A673 (cell line): ENCODE measurements at regions not wholly inside any gene's neighbourhood (a gene's known extent, or its start where the extent isn't known, plus 50 kb on each side); places are given as distances from the start of the nearest gene placed in this dataset.
"Not testable (repeated sequence)": the region's sequence is repeated elsewhere in the genome, so short reads cannot be mapped to it uniquely, and the experiment has no call there.

Experiments used
- EZH2 ChIP-seq: fragments of 200-600 bp; sonication (generic); IDR thresholded peaks from 2 replicates; pipeline ENCODE4 v1.6.1; 2017; ENCODE audit warnings: borderline replicate concordance, low read depth, mild to moderate bottlenecking, mixed read lengths, antibody characterized with exemption, low read length; ENCODE audit not compliant: poor library complexity, severe bottlenecking
- TF ChIP-seq, protein P1 (sequence below): fragments of 300-800, 200-600 bp; sonication (generic); conservative IDR thresholded peaks from 2 replicates; pipeline ENCODE4 v1.5.1; 2017; ENCODE audit warnings: low read depth, mild to moderate bottlenecking, antibody characterized with exemption, low read length, moderate library complexity, mixed read lengths

DNA sequence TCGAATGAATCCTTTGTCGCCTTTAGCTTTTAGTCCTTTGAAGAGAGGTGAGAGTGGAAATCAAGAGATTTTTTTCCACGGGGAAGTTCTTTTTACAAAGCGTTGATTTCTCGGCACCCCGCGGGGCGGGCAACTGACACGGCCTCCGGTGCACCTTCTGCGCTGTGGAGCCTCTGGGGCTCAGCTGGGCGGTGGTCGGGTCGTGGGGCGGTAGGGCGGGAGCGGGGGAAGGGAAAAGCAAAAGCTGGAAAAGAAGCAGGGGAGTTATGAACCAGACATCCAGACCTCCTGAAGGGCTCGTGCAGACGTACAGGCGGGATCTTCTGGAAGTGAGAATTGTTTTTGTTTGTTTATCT is 63.3 kb downstream of the PPIAL4C start:
- TF ChIP-seq, protein P1, sequence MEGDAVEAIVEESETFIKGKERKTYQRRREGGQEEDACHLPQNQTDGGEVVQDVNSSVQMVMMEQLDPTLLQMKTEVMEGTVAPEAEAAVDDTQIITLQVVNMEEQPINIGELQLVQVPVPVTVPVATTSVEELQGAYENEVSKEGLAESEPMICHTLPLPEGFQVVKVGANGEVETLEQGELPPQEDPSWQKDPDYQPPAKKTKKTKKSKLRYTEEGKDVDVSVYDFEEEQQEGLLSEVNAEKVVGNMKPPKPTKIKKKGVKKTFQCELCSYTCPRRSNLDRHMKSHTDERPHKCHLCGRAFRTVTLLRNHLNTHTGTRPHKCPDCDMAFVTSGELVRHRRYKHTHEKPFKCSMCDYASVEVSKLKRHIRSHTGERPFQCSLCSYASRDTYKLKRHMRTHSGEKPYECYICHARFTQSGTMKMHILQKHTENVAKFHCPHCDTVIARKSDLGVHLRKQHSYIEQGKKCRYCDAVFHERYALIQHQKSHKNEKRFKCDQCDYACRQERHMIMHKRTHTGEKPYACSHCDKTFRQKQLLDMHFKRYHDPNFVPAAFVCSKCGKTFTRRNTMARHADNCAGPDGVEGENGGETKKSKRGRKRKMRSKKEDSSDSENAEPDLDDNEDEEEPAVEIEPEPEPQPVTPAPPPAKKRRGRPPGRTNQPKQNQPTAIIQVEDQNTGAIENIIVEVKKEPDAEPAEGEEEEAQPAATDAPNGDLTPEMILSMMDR, result not testable (repeated sequence)
- not testable (repeated sequence) for TF ChIP-seq EZH2
